Adrenal gland (tissue), 5 donors: ENCODE measurements at regions not wholly inside any gene's neighbourhood (a gene's known extent, or its start where the extent isn't known, plus 50 kb on each side); places are given as distances from the start of the nearest gene placed in this dataset.

Experiments used
- POLR2A ChIP-seq, 2 donors: fragments of 450-650 bp; IDR thresholded peaks; one replicate each; pipeline ENCODE4 v1.6.1; 2017; ENCODE audit warnings: antibody characterized with exemption in 2 of 2, mild to moderate bottlenecking in 2 of 2, moderate library complexity in 1 of 2
- TF ChIP-seq, protein P1 (sequence below), 6 experiments: fragments of 450-650 bp in 4 of 6; fragments of 200-600 bp in 2 of 6; sonication (generic) in 1 of 6; IDR thresholded peaks; 1 replicate in 5 of 6; 2 replicates in 1 of 6; pipeline versions ENCODE4 v1.5.1 to v1.8.0; 2016 to 2021; ENCODE audit warnings: antibody characterized with exemption in 6 of 6, mild to moderate bottlenecking in 2 of 6, moderate library complexity in 1 of 6
- donor health status: DM: no; HTN: no; CAD: no.

DNA sequence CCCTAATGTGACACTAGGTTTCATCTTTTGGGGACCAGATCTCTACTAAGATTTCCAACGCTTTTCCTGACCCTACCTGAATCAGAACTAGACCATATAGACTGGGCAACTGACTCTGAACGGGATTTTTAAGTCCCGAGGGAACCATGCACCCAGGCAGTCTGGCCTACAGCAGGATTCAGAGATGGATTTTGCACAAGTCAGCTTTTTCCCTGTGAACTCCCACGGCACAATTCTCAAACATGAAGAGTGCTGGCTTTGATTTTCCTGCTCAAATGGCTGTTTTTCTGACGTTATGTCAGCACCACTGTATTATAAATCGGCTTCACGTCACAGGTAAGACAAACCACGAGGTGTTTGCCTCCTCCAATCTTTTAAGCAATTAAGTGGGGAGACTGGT, 409.1 kb downstream of the TCERG1L start:
- TF ChIP-seq POLR2A (IDR thresholded peaks at IDR 0.05) = no peak
- TF ChIP-seq, protein P1, sequence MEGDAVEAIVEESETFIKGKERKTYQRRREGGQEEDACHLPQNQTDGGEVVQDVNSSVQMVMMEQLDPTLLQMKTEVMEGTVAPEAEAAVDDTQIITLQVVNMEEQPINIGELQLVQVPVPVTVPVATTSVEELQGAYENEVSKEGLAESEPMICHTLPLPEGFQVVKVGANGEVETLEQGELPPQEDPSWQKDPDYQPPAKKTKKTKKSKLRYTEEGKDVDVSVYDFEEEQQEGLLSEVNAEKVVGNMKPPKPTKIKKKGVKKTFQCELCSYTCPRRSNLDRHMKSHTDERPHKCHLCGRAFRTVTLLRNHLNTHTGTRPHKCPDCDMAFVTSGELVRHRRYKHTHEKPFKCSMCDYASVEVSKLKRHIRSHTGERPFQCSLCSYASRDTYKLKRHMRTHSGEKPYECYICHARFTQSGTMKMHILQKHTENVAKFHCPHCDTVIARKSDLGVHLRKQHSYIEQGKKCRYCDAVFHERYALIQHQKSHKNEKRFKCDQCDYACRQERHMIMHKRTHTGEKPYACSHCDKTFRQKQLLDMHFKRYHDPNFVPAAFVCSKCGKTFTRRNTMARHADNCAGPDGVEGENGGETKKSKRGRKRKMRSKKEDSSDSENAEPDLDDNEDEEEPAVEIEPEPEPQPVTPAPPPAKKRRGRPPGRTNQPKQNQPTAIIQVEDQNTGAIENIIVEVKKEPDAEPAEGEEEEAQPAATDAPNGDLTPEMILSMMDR (IDR thresholded peaks at IDR 0.05) = no peak
